NCI-H1417 (cell line): ENCODE measurements at regions not wholly inside any gene's neighbourhood (a gene's known extent, or its start where the extent isn't known, plus 50 kb on each side); places are given as distances from the start of the nearest gene placed in this dataset.
"Not testable (repeated sequence)": the region's sequence is repeated elsewhere in the genome, so short reads cannot be mapped to it uniquely, and the experiment has no call there.

ENCODE experiments used
- DNase-seq, 3 experiments: peaks; one replicate each; lab custom pipeline; 2025; lab: John Stamatoyannopoulos, UW

DNA sequence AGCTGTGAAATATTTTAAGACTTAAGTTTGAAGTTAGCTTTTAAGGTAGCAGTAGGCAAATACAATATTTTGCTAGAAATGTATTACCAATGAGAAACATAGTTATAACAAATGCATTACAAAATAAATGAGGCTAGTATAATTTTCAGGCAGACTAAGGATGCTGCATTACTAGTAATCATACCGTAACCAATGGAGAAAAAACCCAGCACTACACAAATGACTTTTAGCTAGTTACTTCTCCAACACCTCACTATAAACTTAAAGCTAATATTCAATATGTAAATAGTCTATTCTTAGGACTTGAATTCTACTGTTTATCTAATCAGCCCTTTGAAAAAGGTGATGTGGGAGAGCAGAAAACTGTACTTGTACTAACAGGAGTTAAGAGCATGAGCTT is 285.3 kb upstream of the KLF14 start:
- DNase-seq = no peak

DNA sequence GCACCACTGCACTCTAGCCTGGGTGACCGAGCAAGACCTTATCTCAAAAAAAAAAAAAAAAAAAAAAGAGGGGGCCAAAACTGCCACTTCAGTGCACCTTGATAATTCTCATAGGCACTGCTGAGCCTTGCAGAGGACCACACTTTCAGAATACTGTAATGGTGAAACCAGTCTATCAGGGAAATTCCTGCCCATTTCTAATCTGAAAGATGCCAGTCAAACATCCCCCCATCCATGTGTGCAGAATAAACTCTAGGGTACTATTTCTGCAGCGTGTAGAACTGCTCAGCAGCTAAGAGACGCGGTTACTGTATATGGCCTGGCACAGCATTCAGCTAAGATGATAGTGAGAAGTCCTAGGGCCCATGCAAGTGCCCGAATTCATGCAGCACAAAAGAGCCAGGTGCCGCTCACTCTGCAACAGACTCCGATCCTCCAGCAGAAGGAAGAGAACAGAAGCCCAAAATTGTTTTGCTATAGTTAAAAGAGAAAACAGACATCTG is 286.8 kb upstream of the KLF14 start:
- DNase-seq = no peak

DNA sequence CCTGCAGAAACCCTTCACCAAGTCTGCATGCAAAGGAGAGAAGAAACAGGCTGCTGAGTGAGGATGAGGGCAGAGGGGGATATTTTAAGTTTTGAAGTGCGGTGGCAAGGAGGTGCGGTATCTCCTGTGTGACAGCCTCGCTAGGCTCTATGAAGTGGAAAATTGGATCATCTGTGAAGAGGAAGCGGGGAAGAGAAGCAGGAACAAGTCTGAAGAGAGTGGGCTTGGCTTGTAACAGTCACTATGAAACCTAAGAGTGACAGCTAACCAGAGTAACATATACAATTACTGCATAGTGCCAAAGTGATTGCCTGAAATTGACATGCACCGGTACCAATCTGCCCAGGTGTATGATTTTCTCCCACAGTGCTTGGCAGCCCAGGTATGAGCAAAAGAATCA is 287.5 kb upstream of the KLF14 start:
- DNase-seq = no peak

DNA sequence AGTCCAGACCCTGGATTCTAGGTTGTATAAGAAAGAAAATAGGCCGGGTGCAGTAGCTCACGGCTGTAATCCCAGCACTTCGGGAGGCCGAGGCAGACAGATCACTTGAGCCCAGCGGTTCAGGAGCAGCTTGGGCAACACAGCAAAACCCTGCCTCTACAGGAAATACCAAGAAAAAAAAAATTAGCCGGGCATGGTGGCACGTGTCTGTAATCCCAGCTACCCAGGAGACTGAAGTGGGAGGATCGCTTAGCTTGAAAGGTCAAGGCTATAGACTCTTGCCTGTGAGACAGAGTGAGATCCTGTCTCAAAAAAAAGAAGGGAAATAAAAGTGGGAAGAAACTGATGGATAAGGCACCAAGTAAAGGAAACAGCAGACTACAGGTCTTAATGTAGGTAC is 287.9 kb upstream of the KLF14 start:
- DNase-seq = no peak

DNA sequence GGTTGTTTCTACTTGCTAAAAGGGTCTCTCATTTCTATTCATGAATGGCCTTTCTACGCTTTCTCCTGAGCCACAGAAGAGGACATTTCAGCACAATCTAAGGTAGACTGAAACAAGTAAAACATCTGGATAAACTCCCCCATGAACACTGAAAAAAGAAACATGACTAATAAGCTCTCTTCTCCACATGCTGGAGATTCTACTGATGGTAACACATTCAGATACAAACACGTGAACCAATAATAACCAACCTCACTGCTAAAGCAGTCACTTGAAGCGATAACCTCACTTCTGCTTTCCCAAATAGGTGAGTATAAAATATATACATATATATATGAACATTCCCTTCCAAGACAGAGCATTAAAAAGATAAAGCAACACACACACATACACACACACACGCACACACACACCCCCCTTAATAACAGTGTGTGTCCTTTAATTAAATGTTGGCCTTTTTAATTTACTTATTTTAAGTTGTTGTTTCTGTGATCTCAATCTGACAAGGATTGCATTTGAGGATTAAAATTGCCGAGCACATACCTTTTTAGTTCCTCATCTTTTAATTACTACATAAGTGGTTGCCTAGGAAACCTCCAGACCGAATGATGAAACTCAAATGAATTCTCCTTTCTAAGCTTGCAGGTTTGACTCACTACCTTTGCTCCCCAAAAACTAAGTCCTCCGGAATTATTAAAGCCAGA is 292.4 kb upstream of the KLF14 start:
- DNase-seq = peak in 1 of 3 experiments; percentile 49

DNA sequence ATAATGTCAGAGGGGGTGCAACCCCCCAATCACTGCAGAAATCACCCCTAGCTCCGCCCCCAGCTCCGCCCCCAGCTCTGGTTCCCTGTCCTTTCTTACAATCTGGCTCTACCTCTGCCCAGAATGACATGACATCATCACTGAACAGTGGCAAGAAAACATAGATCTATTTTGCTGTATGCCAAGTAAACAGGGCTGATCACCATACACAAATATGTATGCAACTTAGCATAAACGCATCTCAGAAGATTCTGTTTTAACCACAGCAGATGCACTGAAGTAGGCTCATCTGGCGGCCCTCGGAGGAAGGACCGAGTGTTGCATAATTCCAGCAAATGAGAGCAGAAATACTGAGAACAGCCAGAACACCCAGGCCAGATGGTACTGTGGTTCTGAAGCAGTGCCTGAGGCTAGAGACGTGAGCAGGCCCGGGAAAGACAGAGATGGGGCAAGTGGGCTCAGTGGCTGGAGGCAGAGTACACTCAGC is 293.3 kb upstream of the KLF14 start:
- DNase-seq = peak in 1 of 3 experiments; percentile 32

DNA sequence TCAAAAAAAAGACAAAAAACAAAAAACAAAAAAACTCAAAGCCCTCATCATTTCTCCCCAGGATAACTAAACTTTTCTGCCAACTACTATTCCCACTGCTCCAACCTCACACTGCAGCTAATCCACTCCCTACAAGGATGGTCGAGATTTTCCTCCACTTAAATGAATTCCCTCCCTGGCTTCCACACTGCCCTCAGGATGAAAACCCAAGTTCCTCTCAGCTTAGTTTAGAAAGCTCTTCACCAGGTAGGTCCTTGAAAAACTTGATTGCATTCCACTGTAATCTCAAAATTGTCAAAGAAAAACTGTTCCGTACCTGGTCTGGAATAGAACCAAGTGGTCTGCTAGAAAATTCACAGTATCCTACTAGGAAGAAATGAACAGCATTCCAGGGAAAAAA is 294.3 kb upstream of the KLF14 start:
- DNase-seq = no peak

DNA sequence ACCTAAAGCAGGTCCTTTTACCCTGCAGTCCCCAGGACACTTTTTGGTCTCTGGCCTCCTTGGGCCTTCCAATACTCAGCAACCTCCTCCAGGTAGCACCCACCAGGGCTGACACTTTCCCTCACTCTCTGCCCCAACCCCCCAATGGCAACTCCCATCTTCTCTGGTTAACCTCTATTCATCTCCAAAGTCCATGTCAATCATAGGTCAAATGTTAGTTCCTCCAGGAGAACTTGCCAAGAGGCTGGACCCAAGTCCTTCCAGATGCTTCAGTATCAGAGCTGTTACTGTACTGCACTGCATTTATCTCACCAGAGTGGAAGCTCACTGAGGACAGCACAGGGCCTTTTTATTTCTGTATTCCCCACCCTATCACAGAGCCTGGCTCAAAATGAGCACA is 295.0 kb upstream of the KLF14 start:
- no peak for DNase-seq

DNA sequence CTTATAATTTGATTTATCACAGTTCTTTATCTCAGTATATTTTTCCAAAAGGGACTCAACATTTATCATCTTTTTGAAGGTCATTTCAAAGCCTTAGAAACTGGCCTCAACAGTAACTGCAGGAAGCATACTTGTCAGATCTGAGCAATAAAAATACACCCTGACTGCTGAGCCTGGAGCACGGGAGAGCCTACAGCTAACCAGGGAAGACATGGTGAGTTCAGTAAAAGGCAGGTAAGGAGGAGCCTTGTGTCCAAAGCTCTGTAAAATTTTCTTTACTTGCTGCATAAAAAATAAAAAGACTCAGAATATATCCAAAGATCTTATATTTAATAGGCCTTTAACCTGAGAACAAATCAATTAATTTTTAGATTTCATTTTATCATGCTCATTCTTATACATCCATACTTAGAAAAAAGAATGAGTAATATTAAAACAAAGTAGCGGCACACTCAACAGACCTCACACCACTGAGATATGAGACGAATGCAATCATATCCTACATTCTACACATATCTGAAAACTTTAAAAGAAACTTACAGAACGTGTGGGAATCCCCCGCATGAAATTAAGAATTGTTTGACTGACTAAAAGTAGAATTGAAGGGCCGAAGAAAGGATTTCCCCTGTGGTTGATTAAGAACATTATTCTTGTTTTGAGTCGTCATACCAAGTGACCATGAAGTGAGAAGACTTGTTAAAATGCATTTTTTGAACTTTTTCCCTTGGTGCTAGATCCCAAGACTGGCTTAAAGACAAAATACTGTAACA is 296.4 kb upstream of the MKLN1 start:
- DNase-seq = no peak

DNA sequence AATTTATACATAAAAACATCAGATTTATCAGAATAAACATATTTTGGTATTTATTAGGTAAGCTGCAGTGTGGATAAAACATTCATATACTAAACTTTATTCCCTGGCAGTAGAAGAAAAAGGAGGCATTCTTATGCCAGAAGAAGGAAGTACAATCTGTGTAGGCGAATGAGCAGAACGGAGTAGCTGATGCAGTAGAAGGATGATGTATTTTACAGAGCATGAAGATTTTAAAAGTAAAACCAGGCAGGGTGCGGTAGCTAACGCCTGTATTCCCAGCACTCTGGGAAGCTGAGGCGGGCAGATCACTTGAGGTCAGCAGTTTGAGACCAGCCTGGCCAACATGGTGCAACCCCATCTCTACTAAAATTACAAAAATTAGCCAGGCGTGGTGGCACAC is 294.9 kb upstream of the MKLN1 start:
- DNase-seq = no peak

DNA sequence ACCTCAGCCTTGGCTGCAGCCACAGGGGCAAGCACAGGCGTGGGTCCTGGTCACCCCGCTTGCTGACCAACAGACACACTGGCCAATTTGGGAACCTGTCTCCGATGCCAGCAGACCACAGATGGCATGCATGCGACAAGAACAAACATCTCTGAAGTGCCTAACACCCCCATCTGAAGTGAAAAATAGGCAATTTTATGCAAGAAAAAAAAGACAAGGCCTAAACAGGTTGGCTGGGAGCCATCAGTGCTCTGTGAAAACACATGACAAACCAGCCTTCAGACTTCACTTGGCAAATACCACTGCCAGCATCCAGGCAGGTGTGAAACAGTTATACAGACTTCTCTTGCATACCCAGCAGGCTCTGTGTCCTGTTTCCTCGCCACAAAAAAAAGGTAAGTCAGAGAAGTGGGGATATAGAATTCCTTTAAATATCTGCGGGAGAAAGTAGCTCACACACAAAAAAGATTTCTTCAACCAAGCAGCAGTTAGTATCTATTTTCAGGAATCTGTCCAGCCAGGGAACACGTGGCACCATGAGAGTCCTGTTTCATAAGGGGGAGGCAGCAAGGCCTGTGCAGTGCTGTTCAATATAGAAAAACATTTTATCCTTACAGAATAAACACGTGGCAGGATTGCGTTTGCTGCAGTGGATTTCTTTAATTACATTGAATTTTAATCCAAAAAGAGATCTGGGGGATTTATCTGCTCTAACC is 293.4 kb upstream of the MKLN1 start:
- DNase-seq = no peak

DNA sequence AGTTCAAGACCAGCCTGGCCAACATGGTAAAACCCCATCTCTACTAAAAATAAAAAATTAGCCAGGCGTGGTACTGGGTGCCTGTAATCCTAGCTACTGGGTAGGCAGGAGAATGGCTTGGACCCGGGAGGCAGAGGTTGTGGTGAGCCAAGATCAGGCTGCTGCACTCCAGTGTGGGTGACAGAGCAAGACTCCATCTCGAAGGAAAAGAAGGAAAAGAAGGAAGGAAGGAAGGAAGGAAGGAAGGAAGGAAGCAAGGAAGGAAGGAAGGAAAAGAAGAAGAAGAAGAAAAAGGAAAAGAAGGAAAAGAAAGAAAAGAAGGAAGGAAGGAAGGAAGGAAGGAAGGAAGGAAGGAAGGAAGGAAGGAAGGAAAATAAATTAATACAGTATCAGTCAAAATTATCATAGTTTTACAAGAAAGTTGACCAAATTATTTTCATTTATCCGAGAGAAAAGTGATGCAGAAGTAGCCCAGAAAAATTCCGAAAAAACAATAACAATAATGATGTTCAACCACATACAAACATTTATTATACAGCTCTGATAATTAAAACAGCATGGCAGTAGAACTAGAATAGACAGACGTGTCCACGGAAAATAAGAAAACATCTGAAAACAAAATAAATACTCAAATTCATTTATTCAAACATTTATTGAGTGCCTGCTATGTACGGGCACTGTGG is 292.4 kb upstream of the MKLN1 start:
- no peak for DNase-seq

DNA sequence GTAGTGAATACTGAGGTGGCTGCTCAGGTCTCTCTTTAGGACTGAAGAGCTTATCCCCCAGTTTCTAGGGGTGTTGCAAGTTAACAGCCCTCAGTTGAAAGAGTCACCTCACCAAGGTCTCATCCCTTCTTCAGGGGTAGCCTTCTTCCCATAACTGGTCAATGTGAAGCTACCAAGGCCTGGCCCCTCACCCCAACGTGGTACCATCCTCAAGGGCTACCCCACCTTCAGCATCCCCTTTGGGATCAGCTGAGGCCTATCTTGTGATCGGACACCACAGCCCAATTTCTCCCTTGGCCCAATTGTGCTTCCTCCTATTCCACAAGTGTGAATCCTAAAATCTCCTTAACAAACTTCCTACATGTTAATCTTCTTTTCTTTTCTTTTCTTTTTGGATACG is 289.5 kb upstream of the MKLN1 start:
- no peak for DNase-seq

DNA sequence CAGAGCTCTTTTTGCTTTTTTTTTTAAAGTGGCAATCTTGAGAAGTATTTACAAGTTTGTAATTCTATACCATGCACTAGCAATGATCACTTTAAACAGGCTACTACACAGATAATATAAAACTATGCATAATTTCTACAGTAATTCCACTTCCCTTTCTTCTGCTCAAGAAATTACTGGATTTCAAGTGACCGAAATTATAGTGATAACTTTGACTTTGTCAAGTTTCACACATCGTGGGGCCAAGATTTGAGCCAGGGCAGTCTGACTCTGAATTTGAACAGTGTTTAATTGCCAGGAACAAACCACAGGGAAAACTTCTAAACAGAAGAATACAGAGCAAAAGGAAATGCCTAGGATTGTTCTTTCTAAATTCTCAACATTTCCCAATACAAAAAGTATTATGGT is 288.3 kb upstream of the MKLN1 start:
- no peak for DNase-seq

DNA sequence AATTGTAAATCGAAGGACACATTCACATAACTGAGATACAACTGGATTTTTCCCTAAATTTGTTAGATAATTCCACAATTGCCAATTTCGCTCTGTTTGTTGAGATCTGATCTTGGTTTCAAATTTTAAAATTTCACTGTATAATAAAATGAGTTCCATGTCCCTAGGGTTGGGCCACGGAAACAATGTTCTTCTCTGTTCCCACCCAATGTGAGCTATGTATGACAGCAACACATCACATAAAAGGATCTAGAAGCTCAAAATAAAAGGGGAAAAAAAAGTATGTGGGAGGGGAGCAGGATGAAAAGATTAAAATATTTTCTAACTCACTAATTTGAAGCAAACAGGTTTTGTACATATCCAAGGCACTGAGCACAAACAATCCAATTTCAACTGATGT is 287.8 kb upstream of the MKLN1 start:
- no peak for DNase-seq

DNA sequence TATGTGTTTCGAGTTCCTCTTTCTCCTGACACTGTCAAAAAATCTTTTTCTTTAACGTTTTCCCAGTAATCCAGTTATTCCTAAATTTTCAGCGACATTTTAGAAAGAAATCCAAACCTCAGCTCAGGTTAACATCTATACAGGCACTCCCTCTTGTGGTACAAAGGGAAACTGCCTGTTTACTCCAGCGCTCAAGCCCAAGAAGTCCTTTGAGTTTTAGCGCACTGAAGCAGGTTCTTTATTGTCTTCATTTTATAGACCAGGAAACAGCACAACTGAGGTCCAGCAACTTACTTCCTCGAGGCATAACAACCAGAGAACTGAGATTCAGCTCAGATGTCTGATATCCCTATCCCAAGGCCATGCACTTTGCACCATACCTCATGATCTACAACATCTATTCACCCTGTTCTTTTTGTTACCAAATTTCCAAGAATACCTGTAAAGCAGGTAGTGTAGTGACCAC is 287.2 kb upstream of the MKLN1 start:
- DNase-seq = peak; percentile 30 to 81 (median 66)

DNA sequence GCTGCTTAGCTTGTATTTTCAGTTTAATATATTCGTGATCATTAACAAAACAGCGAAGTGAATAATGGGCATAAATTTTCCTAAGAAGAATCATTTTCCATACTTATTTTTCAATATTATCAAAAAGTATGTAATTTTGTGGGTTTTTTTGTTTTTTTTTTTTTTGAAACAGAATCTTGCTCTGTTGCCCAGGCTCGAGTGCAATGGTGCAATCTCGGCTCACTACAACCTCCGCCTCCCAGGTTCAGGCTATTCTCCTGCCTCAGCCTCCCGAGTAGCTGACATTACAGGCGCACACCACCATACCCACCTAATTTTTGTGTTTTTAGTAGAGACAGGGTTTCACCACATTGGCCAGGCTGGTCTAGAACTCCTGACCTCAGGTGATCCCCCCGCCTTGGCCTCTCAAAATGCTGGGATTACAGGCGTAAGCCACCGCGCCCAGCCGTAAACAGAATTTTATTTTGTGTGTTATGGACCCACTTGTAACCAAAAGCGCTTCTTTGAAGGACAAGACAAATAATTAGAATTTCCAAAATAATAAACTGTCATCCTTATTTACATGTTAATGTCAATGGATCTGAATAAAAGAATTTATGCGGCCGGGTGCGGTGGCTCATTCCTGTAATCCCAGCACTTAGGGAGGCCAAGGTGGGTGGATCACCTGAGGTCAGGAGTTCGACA is 286.5 kb upstream of the MKLN1 start:
- DNase-seq = not testable (repeated sequence)

DNA sequence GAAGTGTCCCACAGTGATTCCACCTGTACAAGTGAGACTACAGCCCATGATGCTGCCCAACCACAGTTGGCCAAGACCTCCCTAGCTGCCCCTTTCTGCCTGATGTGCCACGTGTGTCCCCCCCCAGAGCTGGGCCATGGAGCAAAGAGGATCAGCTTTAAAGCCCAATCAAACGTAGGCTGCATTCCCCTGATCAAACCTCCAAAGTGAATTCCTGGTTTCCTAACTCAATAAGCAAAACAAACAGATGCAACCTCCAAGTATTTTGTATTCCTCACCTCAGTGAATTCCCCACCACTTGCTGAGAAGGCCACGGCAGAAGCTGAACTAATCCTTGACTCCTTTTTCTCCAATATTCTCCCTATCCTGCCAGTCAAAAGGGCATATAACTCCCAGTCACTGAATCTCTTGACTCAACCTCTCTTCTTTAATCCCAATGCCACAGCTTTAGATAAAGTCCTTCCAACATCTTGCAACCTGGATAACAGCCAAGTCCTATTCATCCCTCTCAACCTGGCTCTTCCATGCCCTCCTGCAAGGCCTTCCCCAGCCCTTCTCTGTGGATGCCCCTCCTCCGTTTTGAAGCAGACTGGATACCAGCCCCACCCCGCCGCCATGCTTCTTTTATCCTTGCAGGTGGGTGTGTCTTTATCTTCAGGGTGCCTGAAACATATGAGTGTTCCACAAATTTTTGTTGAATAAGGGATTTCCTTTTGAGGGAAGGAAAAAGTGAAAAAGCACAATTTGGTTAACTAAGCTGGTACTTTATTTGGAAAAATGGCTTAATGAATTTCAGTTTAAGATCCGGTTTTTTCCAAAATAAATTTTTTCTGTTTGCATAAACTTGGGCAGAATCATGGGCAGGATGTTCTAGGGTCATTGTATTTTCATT is 285.2 kb upstream of the MKLN1 start:
- no peak for DNase-seq

DNA sequence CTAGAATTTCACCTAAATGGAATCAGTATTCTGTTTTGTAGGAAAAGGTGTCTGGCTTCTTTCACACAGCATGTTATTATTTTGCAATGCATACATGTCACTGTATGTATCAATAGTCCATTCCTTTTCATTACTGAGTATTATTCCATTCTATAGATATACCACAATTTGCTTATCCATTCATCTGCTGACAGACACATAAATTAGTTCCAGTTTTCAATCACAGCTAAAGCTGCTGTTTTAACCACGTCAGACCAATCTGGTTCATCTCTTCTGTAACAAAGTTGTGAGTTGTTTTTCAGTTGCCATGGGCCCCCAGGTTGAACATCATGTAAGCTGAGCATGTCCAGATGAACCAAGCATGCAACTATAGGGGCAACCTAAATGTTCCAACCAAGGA is 282.1 kb upstream of the MKLN1 start:
- no peak for DNase-seq

DNA sequence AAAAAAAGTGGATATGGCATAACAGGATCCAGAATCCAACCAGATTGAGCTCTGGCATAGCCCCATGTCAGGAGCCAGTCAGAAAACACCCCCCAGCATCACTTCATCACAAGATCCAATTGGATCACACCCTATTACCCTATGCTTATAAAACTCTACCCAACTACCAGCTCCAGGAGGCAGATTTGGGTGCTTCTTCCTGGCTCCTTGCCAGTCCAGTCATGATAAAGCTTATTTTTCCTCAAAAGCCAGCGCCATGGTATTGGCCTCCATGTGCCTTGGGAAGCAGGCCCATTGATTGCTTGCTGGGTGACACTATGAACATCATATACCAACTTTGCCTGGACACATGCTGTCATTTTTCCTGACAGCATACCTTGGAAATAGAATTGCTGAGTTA is 281.4 kb upstream of the MKLN1 start:
- no peak for DNase-seq
